Bronchial epithelial cell (primary cell): ENCODE measurements at regions not wholly inside any gene's neighbourhood (a gene's known extent, or its start where the extent isn't known, plus 50 kb on each side); places are given as distances from the start of the nearest gene placed in this dataset.

Experiments used
- DNase-seq: peaks from one replicate; pipeline ENCODE4 v3.0.0-alpha.2; 2010; ENCODE audit warnings: low read depth
- FAIRE-seq: peaks from 2 replicates; lab custom pipeline; 2011; peaks lifted over from hg19 to GRCh38; lab: Jason Lieb, UNC
- H3K27me3 ChIP-seq: 2 replicates; pipeline ENCODE4 v1.5.1; 2011; ENCODE audit warnings: low read length; ENCODE audit not compliant: control insufficient read depth, insufficient read depth
- H3K36me3 ChIP-seq: 2 replicates; pipeline ENCODE4 v1.5.1; 2011; ENCODE audit warnings: low read length; ENCODE audit not compliant: control insufficient read depth, insufficient read depth
- H3K4me3 ChIP-seq: 2 replicates; pipeline ENCODE4 v1.5.1; 2011; ENCODE audit warnings: mild to moderate bottlenecking, low read depth, low read length, control low read depth
- TF ChIP-seq, protein P1 (sequence below): IDR thresholded peaks from 2 replicates; pipeline ENCODE4 v1.5.1; 2011; ENCODE audit warnings: mild to moderate bottlenecking, moderate library complexity, low read length, control low read depth, inconsistent platforms; ENCODE audit not compliant: insufficient read depth, severe bottlenecking

DNA sequence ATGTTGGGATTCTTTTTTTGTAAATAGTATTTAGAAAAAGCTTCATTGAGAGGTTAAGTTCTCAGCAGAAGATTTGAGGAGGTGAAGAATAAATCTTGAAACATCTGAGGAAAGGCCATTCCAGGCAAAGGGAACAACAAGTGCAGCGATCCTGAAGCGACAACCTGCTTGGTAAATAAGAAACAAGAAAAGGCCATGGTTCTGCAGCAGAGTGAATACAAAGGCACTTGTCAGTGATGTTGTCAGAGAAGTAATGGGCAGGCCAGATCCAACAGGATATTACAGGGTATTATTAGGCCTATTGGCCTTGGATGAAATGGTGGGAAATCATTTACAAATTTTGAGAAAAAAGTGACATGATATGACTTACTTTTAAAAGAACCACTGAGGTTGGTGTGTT is 960.0 kb downstream of the PLA2G4A start:
- TF ChIP-seq, protein P1, sequence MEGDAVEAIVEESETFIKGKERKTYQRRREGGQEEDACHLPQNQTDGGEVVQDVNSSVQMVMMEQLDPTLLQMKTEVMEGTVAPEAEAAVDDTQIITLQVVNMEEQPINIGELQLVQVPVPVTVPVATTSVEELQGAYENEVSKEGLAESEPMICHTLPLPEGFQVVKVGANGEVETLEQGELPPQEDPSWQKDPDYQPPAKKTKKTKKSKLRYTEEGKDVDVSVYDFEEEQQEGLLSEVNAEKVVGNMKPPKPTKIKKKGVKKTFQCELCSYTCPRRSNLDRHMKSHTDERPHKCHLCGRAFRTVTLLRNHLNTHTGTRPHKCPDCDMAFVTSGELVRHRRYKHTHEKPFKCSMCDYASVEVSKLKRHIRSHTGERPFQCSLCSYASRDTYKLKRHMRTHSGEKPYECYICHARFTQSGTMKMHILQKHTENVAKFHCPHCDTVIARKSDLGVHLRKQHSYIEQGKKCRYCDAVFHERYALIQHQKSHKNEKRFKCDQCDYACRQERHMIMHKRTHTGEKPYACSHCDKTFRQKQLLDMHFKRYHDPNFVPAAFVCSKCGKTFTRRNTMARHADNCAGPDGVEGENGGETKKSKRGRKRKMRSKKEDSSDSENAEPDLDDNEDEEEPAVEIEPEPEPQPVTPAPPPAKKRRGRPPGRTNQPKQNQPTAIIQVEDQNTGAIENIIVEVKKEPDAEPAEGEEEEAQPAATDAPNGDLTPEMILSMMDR = no peak
- DNase-seq (no peak), FAIRE-seq (no peak)
- Histone ChIP-seq H3K4me3 (no peak overlapping the region), H3K27me3 (no peaks in the 10 kb centered on the region), H3K36me3 (no peaks in the 10 kb centered on the region)

DNA sequence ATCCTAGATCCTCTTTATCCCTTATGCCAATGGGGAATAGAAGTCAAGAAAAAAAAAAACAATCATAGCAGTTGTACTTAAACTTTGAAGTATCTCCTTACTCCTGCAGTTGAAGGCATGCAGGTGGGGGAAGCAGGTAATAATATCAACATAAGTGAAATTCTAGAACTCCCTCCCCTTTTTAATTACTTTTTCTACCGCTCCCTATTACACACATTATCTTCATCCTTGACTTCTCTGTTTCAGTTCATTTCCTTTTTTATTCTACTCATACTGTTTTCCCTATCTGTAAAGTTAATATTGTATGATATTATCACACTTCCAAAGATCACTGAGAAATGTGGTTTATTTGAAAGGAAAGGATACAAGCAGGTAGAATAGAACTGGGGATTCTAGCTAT is 962.0 kb downstream of the PLA2G4A start:
- no peaks in the 10 kb centered on the region for H3K36me3 ChIP-seq
- DNase-seq = no peak
- TF ChIP-seq, protein P1 = no peak
- FAIRE-seq = no peak
- no peaks in the 10 kb centered on the region for H3K27me3 ChIP-seq
- no peak overlapping the region for H3K4me3 ChIP-seq

DNA sequence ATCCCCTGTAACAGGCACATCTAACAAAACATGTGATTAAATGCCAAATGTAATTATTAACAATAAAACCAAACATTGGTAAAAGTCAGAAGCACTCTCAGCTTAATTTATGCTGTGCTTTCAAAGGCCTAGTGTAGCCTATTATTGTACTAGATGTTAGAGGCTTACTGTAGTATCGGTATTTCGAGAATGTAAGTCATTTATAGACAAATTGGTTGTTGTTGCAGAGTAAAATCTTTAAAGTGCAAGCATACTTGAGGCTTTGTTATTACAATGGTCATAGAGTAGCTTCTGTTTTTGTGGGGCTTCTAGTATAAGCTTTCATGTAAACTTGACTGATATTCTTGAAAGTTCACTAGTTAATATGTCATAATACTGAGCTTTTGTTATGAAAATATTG is 965.8 kb downstream of the PLA2G4A start:
- no peaks in the 10 kb centered on the region for H3K36me3 ChIP-seq
- DNase-seq (no peak), FAIRE-seq (no peak)
- TF ChIP-seq, protein P1 = no peak
- H3K27me3 ChIP-seq = no peaks in the 10 kb centered on the region
- H3K4me3 ChIP-seq = no peak overlapping the region

DNA sequence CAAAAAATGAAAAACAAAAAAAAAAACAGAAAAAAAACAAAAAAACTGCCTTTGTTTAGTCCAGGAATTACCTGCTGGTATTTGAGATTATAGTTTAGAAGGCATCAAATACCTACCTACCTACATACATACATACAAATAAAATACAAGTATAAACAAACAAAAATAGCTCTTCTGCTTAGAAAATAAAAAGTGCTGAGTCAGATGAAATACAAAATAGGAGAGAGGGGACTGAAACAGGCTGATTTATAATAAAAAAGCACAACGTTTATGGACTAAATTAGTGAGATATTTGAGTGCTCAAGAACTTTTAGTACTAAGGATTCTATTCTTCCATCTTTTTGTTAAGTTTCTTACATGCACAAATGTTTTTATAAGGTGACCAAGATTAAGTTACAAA is 980.8 kb downstream of the PLA2G4A start:
- FAIRE-seq = no peak
- Histone ChIP-seq H3K4me3 (no peak overlapping the region), H3K36me3 (no peaks in the 10 kb centered on the region), H3K27me3 (no peaks in the 10 kb centered on the region)
- no peak for DNase-seq
- TF ChIP-seq, protein P1 = no peak

DNA sequence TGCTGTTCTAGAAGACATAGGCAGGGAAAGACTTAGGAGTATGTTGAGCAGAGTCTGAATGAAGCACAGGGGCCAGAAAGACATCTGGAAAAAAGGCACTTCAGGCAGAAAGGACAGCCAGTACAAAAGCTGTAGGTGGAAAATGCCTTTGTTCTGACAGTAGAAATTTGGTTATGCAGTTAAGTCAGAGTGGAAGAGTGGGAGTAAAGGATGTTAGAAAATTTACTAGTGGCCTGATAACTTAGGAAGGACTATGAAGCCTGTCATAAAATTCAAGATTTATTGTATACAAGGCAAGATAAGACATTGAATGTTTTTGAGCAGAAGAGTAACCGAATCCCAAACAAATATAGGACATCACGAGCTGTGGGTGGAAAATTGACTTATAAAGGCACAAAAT is 987.9 kb downstream of the PLA2G4A start:
- FAIRE-seq = no peak
- Histone ChIP-seq H3K4me3 (no peak overlapping the region), H3K27me3 (no peaks in the 10 kb centered on the region), H3K36me3 (no peaks in the 10 kb centered on the region)
- no peak for DNase-seq
- TF ChIP-seq, protein P1 = no peak

DNA sequence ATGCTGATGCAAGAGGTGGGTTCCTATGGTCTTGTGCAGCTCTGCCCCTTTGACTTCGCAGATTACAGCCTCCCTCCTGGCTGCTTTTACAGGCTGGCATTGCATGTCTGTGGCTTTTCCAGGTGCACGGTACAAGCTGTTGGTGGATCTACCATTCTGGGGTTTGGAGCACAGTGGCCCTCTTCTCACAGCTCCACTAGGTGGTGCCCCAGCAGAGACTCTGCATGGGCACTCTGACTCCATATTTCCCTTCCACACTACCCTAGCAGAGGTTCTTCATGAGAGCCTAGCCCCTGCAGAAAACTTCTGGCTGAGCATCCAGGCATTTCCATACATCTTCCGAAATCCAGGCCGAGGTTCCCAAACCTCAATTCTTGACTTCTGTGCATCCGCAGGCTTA is 989.0 kb downstream of the PLA2G4A start:
- no peak for FAIRE-seq
- Histone ChIP-seq H3K36me3 (no peaks in the 10 kb centered on the region), H3K4me3 (no peak overlapping the region), H3K27me3 (no peaks in the 10 kb centered on the region)
- TF ChIP-seq, protein P1 = peak; percentile 41
- DNase-seq = no peak
